ENCODE measurements at regions not wholly inside any gene's neighbourhood (a gene's known extent, or its start where the extent isn't known, plus 50 kb on each side); places are given as distances from the start of the nearest gene placed in this dataset.

DNA sequence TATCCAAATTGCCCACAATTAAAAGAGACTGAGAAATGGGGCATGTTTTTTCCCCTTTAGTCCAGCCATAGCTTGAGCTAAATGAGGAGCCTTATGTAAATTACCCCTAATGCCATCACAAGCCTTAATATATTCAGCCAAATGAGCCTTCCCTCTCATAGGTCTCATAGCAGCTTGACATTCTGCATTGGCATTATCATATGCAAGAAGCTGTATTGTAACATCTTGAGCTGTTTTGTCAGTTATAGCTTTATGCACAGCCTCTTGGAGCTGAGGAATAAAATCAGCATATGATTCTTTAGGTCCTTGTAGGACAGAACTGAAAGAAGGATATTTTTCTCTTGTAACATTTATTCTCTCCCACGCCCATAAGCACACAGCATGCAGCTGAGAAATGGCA lies 153.2 kb downstream of the ZNF486 start:
- TF ChIP-seq CTCF (conservative IDR thresholded peaks at IDR 0.05; ENCODE audit: low read length) (no peak), EZH2phosphoT487 (IDR thresholded peaks at IDR 0.05; ENCODE audit: borderline replicate concordance) (no peak)

Measured in Loucy (cell line).